ENCODE measurements at regions not wholly inside any gene's neighbourhood (a gene's known extent, or its start where the extent isn't known, plus 50 kb on each side); places are given as distances from the start of the nearest gene placed in this dataset.

GRCh38 chr12:107477947-107478610 is 207.5 kb upstream of the PWP1 start:
- DNase-seq, result no peak

- no peak for DNase-seq
These were observed 206.7 kb upstream of the PWP1 start for GRCh38 chr12:107478881-107479280.

DNA sequence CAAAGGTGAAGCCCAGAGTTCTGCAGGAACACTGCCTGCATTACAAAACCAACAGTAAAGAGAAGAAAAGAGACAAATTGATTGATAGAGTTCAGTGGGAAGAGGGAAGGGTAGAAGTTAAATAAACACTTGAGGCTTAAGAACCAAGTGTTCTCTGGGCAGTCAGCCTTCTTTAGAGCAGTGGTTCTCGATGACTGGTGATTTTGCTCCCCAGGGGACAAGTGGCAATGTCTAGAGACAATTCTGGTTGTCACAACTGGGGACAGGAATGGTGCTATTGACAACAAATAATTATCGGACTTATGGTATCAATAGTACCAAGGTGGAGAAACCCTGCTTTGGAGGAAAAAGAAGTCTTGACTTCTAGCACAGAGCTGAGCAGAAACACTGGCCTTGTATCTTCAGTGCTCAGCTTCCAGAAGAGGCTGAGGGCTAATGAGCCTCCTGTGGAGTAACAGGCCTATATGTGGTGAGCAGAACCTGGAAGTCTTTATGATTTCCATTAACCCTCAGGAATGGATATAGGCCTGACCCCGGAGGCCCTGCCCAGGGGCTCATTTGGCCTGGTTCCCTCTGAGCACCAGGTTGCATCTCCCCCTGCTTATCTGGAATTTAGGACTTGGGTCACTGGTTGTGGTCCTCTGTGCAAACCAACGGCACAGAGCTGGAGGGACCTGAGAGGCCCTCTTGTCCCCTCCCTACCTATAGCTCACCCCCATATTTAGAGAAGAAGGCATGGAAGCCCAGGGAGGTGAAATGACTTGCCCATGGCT is 204.6 kb upstream of the PWP1 start:
- DNase-seq, result no peak

DNA sequence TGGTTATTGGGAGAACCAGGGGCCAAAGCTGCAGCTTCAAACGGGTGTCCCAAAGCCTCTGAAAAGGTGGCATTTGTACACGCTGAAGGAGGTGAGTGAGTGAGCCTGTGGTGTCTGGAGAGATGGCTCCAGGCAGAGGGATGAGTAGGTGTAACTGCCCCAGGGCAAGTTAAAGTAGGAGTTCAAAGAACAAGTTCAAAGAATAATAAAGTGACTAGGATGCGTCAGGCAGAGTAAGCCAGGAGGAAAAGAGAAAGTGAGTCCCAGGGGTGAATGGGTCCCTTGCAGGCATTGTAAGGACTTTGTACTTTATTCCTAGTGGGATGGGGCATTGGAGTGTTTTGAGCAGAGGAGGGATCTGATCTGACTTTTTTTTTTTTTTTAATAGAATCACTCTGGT is 201.4 kb upstream of the PWP1 start:
- DNase-seq, result no peak

DNA sequence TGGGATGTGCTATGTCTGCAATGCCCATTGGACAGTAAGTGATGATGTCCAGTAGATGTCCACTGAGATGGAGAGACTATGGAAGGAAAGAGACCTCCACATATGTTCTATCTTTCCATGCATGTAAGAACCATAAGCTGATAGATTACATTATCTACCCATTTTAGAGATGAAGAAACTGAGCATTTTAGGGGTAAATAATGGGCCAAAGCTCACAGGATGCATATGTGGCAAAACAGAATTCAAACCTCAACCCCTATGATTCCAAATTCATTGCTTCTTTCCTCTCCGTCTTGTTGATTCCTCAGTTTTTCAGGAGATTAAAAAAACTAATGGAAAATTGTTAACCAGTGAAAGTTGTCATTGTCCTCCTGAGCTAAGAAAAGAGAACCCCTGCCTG is 200.7 kb upstream of the PWP1 start:
- DNase-seq, result no peak

GRCh38 chr12:107485731-107486130 is 199.9 kb upstream of the PWP1 start:
- DNase-seq, result no peak

GRCh38 chr12:107486140-107486892 is 199.3 kb upstream of the PWP1 start:
- DNase-seq, result no peak

DNA sequence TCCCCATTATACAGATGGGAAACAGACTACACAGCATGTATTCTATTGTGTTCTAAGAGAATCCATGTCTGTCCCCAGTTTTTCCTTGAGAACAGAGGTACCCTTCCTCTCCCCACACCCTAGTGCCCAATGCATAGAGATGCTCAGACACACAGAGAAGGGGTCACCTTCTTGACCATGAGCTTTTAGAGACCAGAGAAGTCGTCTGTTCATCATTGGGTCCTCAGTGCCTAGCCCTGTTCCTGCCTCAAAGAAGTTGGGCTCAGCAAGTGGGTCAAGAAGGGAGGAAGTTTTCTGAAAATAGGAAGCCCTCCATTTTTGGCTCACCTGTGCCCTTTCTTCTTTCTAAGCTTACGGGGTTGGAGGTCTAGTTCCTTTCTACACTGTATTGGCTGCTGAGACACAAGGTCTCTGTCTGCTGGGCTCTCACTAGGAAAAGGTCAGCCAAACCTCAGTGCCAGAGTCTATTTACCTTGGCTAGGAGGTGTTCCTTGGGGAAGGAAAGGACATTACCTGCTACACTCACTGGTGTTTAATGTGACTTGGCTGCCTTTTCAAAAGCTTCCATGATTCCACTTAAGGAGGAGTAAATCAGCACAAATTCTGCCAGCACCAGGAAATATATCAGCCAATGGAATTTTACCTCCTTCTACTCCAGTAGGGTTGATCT is 198.5 kb upstream of the PWP1 start:
- DNase-seq, result no peak

DNA sequence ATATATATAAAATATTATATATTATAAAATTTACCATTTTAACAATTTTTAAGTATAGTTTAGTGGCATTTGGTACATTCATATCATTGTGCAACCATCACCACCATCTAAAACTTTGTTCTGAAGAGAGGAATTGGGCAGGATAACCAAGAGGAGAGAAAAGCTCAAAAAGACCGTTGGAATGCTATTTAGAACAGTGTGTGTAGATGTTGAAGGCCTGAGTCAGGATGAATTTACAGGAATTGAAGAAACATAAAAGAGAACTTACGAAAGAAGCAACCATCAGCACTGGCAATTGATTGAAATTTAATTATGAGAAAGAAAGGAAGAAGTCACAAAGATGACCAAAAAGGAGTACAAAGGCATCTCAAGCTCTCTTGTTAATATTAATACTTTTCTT is 196.9 kb upstream of the PWP1 start:
- DNase-seq, result no peak

- no peak for DNase-seq
These were observed 195.6 kb upstream of the PWP1 start for GRCh38 chr12:107490010-107490409.

DNA sequence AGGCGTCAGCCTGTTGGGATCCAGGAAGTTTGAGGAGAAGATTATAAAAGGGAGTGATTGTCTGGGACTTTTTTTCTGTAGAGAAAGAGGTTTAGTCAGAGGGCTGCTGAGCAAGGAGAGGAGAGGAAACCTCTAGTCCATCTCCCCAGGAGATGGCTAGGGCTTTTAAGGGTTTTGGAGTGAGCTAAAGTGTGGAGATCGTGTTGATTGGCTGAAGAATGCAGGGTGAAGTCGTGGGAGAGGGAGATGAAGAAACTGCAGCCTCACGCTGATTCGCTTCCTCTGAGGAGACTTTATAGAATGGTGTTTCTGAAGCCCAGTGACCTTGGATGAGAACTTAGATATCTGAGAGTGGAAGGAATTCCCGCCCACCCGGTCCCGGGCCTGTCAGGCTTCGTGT is 193.7 kb upstream of the PWP1 start:
- no peak for DNase-seq

GRCh38 chr12:107492393-107493134 is 193.0 kb upstream of the PWP1 start:
- DNase-seq, result no peak

DNA sequence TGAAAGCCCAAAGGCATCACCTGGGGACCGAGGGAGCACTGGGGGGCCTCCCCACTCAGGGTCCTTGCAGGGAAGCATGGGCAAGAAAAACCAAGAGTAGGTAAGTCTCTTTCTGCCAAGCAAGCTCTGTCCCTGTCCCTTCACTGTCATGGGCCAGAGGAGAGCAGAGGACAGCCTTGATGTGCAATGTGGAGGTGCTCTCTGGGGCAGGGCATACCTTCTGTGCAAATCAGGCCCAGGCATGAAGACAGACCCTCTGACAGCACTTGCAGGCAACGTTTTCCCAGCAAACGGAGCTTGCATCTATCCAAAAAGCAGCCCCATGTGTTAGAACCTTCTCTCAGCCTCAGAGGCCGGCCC is 192.5 kb upstream of the PWP1 start:
- DNase-seq, result no peak

DNA sequence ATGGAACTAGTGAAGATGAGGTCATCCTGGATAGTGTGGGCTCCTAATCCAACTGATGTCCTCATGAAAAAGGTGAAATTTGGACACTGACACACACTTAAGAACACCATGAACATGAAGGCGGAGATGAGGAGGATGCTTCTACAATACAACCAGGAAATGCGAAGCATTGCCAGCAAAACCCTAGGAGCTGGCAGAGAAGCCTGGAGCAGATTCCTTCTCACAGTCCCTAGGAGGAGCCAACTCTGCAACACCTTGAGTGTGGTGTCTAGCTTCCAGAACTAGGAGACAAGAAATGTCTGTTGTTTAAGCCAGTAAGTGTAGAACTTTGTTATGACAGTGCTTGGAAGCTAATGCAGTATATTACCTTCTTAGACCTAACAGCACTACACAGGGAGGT is 191.9 kb upstream of the PWP1 start:
- no peak for DNase-seq

DNA sequence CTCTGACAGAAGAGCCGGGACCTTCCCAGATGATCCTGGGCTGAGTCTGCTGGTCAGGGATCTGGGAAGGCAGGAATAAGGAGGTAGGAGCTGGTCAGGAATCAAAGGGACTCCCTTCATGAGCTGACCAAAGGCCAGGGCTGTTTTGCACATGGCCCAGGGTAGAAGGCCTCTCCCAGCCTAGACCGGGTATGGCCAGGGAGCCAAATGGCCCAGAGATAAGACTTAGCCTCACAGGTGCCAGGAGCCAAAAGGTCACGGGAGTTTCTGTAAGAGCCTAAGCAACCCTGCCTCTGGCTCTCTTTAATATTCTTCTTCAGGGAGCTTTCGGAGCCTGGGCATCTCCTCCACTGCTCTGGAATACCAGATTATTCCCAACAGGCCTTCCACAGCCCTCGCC is 191.3 kb upstream of the PWP1 start:
- no peak for DNase-seq

- no peak for DNase-seq
These were observed 190.0 kb upstream of the PWP1 start for GRCh38 chr12:107495604-107496003.

- DNase-seq, result no peak
These were observed 188.4 kb upstream of the PWP1 start for GRCh38 chr12:107497231-107497630.

DNA sequence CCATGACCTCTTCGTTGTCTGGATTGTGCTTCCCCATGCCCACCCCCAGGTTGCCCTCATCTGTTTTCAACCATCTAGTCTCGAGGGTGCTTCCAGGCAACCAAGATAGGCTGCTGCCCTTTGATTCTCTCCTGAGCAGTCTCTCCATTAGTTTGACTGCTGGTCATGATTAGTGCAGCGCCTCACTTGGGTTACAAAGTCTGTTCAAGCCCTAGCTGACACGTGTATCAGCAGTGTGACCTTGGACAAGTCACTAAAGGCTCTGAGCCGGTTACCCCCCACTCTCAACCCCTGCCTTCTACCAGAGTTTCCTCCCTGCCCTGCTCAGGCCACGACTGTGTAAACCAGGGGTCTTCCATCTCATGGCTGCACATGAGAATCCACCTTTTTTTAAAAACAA is 185.3 kb upstream of the PWP1 start:
- no peak for DNase-seq

DNA sequence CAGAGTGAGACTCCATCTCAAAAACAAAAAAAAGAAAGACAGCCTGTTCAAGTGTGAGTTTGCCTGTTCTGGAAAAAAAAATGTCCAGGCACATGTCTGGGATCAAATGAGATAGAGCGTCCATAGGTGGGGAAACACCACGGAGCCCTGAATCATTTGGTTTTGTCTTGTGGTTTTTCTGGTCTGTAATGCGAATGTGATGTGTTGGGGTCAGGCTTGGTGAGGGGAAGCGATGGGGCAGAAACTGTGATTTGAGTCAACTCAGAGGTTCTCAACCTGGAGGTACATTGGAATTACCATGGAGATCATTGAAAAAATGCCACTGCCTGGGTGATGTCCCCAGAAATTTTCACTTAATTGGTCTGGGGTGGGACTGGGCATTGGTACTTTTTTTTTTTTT is 183.9 kb upstream of the PWP1 start:
- DNase-seq, result no peak

GRCh38 chr12:107503129-107503855 is 182.3 kb upstream of the PWP1 start:
- no peak for DNase-seq

DNA sequence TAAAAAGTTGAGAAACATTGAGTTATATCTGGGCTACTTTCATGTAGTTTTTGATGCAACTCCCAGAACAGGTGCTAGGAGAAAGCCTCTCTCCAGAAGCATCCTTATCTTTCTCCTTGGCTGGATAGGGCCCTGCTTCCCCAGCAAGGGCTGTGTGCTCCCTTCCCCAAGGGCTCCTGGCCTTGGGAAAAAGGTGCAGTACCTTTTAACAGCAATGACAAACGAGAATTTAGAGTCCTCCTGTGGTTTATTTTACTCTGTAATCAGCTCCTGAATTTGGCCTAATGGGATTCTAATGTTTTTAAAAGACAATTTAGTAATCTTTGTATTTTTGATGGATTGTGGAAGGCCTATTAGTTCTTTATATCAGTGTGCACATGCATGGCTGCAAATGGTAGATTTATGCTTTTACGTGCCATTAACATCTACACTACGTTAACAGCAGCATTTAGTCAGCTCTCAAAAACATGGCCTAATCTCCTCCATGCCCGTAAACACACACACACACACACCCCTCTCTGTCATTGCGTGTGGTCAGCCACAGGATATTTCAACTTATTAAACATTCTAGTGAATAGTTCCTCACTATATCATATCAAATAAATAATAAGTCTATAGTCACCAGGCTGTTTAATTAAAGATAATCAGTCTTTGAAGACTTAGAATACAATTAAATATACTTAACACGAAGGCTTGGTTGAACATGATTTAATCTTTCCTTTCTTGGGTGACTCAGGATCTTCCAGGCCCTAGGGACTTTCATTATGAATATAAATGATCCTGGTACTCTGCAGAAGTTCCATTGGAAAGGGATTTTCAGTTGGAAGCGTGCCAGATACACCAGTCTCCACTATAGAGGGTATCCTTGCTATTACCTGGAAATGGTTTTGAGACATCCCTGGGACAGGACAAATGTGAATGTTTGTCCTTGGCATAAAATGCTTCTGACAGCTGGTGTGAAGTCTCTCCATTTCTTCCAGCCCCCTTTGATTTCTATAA is 181.4 kb upstream of the PWP1 start:
- no peak for DNase-seq
